ENCODE measurements at regions not wholly inside any gene's neighbourhood (a gene's known extent, or its start where the extent isn't known, plus 50 kb on each side); places are given as distances from the start of the nearest gene placed in this dataset.

GRCh38 chr5:124956471-124957029 lies 210.1 kb upstream of the ZNF608 start:
- peak; percentile 30 to 32 for DNase-seq
- no peak overlapping the region for H3K4me3 ChIP-seq (replicated peaks in 1 of 3)
- intact Hi-C loops (cut with DNase I): no loop called here
- H3K27ac ChIP-seq: no peak overlapping the region
- H3K36me3 ChIP-seq: no peaks in the 10 kb centered on the region
- no peaks in the 10 kb centered on the region for H3K4me1 ChIP-seq
- 18 to 35% methylated on average over 1 of the region's 1 CpG for WGBS, 2 donors
- TF ChIP-seq POLR2A (IDR thresholded peaks at IDR 0.05): no peak
- no peak for TF ChIP-seq CTCF (IDR thresholded peaks at IDR 0.05)
- no peaks in the 10 kb centered on the region for H3K9me3 ChIP-seq
- H3K27me3 ChIP-seq: no peaks in the 10 kb centered on the region

- Histone ChIP-seq H3K27ac (no peak overlapping the region), H3K4me1 (no peaks in the 10 kb centered on the region), H3K4me3 (replicated peaks in 1 of 3) (no peak overlapping the region), H3K9me3 (no peaks in the 10 kb centered on the region), H3K27me3 (no peaks in the 10 kb centered on the region), H3K36me3 (no peaks in the 10 kb centered on the region)
- intact Hi-C loops (cut with DNase I): no loop called here
- no peak for DNase-seq
- TF ChIP-seq CTCF (IDR thresholded peaks at IDR 0.05) (no peak), POLR2A (IDR thresholded peaks at IDR 0.05) (no peak)
- 88 to 93% methylated on average over 5 of the region's 5 CpGs for WGBS, 2 donors
Measured at GRCh38 chr5:124957063-124957462, 210.6 kb upstream of the ZNF608 start.

GRCh38 chr5:124960266-124960665 lies 213.8 kb upstream of the ZNF608 start:
- Histone ChIP-seq H3K27me3 (no peaks in the 10 kb centered on the region), H3K27ac (no peak overlapping the region), H3K36me3 (no peaks in the 10 kb centered on the region), H3K9me3 (no peaks in the 10 kb centered on the region), H3K4me1 (no peaks in the 10 kb centered on the region), H3K4me3 (replicated peaks in 1 of 3) (no peak overlapping the region)
- 84 to 92% methylated on average over 4 of the region's 4 CpGs for WGBS, 2 donors
- DNase-seq: no peak
- TF ChIP-seq POLR2A (IDR thresholded peaks at IDR 0.05): no peak
- no peak for TF ChIP-seq CTCF (IDR thresholded peaks at IDR 0.05)
- intact Hi-C loops (cut with DNase I): no loop called here

- Histone ChIP-seq H3K27me3 (no peaks in the 10 kb centered on the region), H3K4me1 (no peaks in the 10 kb centered on the region), H3K27ac (no peak overlapping the region), H3K36me3 (no peaks in the 10 kb centered on the region), H3K4me3 (replicated peaks in 1 of 3) (no peak overlapping the region), H3K9me3 (no peaks in the 10 kb centered on the region)
- TF ChIP-seq CTCF (IDR thresholded peaks at IDR 0.05) (no peak), POLR2A (IDR thresholded peaks at IDR 0.05) (no peak)
- intact Hi-C loops (cut with DNase I): no loop called here
- no peak for DNase-seq
- 82 to 90% methylated on average over 4 of the region's 4 CpGs for WGBS, 2 donors
Measured at GRCh38 chr5:124961521-124961920, 215.1 kb upstream of the ZNF608 start.

GRCh38 chr5:124962111-124962510 lies 215.7 kb upstream of the ZNF608 start:
- WGBS, 2 donors: 74 to 84% methylated on average over 3 of the region's 3 CpGs
- Histone ChIP-seq H3K27me3 (no peaks in the 10 kb centered on the region), H3K9me3 (no peaks in the 10 kb centered on the region), H3K27ac (no peak overlapping the region), H3K4me3 (replicated peaks in 1 of 3) (no peak overlapping the region), H3K36me3 (no peaks in the 10 kb centered on the region), H3K4me1 (no peaks in the 10 kb centered on the region)
- intact Hi-C loops (cut with DNase I): no loop called here
- DNase-seq: no peak
- no peak for TF ChIP-seq POLR2A (IDR thresholded peaks at IDR 0.05)
- TF ChIP-seq CTCF (IDR thresholded peaks at IDR 0.05): no peak
